ENCODE measurements at regions not wholly inside any gene's neighbourhood (a gene's known extent, or its start where the extent isn't known, plus 50 kb on each side); places are given as distances from the start of the nearest gene placed in this dataset.

DNA sequence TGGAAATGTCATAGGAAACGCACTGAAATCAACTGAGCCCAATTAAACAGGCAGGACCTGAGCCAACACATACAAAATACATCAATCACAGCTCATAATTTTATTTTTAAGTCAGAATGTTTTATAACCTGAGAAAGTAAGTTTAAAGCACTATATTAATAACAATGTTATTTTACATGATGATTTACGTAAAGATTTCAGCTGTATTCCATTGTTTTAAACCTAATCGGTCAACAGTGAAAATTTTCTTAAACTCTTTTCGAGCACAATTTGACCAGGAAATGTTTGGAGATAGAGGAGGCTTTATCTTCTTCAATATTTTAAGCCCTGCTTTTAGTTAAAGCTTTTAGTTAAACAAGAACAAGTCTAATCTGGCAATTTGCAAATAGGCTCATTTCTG lies 201.8 kb upstream of the TOX3 start:
- Histone ChIP-seq H3K36me3 (ENCODE audit: insufficient read depth, low read length) (no peaks in the 10 kb centered on the region), H3K9me3 (ENCODE audit: low read length) (no peaks in the 10 kb centered on the region), H3K9me2 (ENCODE audit: low read depth, low read length) (no peaks in the 10 kb centered on the region), H2AFZ (ENCODE audit: low read length) (no peak overlapping the region), H3K4me2 (ENCODE audit: low read length) (no peak overlapping the region), H3K79me2 (ENCODE audit: insufficient read depth, low read length) (no peaks in the 10 kb centered on the region), H3K9ac (ENCODE audit: low read length) (no peak overlapping the region), H3F3A (ENCODE audit: insufficient read depth, low read length) (no peaks in the 10 kb centered on the region), H3K4me3 (ENCODE audit: low read depth, low read length, poor library complexity, severe bottlenecking) (no peak overlapping the region), H3K27ac (ENCODE audit: low read depth, low read length, poor library complexity, severe bottlenecking) (no peak overlapping the region), H3K4me1 (ENCODE audit: insufficient read depth, low read length, severe bottlenecking) (no peaks in the 10 kb centered on the region), H3K27me3 (ENCODE audit: insufficient read depth, low read length) (no peaks in the 10 kb centered on the region), H4K20me1 (ENCODE audit: insufficient read depth, low read length) (no peaks in the 10 kb centered on the region)
- TF ChIP-seq EZH2 (IDR thresholded peaks at IDR 0.05; ENCODE audit: borderline replicate concordance, low read length), result no peak
- TF ChIP-seq, protein P1, sequence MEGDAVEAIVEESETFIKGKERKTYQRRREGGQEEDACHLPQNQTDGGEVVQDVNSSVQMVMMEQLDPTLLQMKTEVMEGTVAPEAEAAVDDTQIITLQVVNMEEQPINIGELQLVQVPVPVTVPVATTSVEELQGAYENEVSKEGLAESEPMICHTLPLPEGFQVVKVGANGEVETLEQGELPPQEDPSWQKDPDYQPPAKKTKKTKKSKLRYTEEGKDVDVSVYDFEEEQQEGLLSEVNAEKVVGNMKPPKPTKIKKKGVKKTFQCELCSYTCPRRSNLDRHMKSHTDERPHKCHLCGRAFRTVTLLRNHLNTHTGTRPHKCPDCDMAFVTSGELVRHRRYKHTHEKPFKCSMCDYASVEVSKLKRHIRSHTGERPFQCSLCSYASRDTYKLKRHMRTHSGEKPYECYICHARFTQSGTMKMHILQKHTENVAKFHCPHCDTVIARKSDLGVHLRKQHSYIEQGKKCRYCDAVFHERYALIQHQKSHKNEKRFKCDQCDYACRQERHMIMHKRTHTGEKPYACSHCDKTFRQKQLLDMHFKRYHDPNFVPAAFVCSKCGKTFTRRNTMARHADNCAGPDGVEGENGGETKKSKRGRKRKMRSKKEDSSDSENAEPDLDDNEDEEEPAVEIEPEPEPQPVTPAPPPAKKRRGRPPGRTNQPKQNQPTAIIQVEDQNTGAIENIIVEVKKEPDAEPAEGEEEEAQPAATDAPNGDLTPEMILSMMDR (IDR thresholded peaks at IDR 0.05; ENCODE audit: low read length), result no peak

DNA sequence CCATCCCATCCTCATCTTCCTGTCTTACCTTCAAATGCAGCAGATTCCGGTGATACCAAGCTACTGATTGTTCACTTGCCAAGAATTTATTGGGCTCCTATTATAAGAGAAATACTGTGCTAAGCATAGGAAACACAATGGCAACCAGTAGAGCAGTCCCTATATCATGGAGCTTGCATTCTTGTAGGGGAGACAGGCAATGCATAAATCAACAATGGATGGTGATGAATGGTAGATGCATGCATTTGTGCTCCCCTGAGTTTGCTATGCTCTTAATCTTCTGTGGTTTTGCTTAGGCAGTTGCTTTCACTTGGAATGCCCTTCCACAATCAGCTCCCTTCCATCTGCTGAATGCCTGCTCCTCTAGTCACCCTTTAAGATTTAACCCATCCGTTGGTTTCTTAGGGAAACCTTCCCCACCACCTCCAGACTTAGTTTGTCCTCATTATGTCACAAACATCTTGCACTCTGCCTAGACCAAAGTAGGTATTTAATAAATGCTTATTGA lies 200.2 kb upstream of the TOX3 start:
- Histone ChIP-seq H4K20me1 (ENCODE audit: insufficient read depth, low read length) (no peaks in the 10 kb centered on the region), H3K4me3 (ENCODE audit: low read depth, low read length, poor library complexity, severe bottlenecking) (no peak overlapping the region), H3K9me3 (ENCODE audit: low read length) (no peaks in the 10 kb centered on the region), H3K27me3 (ENCODE audit: insufficient read depth, low read length) (no peaks in the 10 kb centered on the region), H2AFZ (ENCODE audit: low read length) (no peak overlapping the region), H3K9ac (ENCODE audit: low read length) (no peak overlapping the region), H3K4me1 (ENCODE audit: insufficient read depth, low read length, severe bottlenecking) (no peaks in the 10 kb centered on the region), H3K79me2 (ENCODE audit: insufficient read depth, low read length) (no peaks in the 10 kb centered on the region), H3K27ac (ENCODE audit: low read depth, low read length, poor library complexity, severe bottlenecking) (no peak overlapping the region), H3K36me3 (ENCODE audit: insufficient read depth, low read length) (no peaks in the 10 kb centered on the region), H3K4me2 (ENCODE audit: low read length) (no peak overlapping the region), H3F3A (ENCODE audit: insufficient read depth, low read length) (no peaks in the 10 kb centered on the region), H3K9me2 (ENCODE audit: low read depth, low read length) (no peaks in the 10 kb centered on the region)
- no peak for TF ChIP-seq EZH2 (IDR thresholded peaks at IDR 0.05; ENCODE audit: borderline replicate concordance, low read length)
- TF ChIP-seq, protein P1 (IDR thresholded peaks at IDR 0.05; ENCODE audit: low read length), result no peak

DNA sequence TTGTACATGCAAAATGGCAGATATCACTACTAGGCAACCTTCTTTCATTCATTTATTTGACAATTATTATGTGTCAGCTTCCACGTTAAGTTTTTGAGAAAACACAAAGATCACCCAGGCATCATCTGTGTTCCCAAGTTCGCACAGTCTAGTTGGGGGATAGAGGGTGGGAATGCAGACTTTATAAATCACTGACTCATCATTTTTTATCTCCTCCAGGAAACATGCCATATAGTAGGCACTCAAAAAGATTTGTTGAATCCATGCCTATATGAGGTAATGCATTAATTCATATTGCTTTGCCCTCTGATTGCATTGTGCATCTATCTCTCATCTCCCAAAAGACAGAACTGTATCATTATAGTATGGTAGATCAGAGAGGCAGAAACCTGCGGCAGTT lies 196.8 kb upstream of the TOX3 start:
- Histone ChIP-seq H3K27ac (ENCODE audit: low read depth, low read length, poor library complexity, severe bottlenecking) (no peak overlapping the region), H3K79me2 (ENCODE audit: insufficient read depth, low read length) (no peaks in the 10 kb centered on the region), H3K9me3 (ENCODE audit: low read length) (no peaks in the 10 kb centered on the region), H3F3A (ENCODE audit: insufficient read depth, low read length) (no peaks in the 10 kb centered on the region), H3K4me3 (ENCODE audit: low read depth, low read length, poor library complexity, severe bottlenecking) (no peak overlapping the region), H3K4me1 (ENCODE audit: insufficient read depth, low read length, severe bottlenecking) (no peaks in the 10 kb centered on the region), H3K4me2 (ENCODE audit: low read length) (no peak overlapping the region), H3K9ac (ENCODE audit: low read length) (no peak overlapping the region), H3K9me2 (ENCODE audit: low read depth, low read length) (no peaks in the 10 kb centered on the region), H4K20me1 (ENCODE audit: insufficient read depth, low read length) (no peaks in the 10 kb centered on the region), H3K36me3 (ENCODE audit: insufficient read depth, low read length) (no peaks in the 10 kb centered on the region), H3K27me3 (ENCODE audit: insufficient read depth, low read length) (no peaks in the 10 kb centered on the region), H2AFZ (ENCODE audit: low read length) (no peak overlapping the region)
- TF ChIP-seq, protein P1 (IDR thresholded peaks at IDR 0.05; ENCODE audit: low read length), result no peak
- no peak for TF ChIP-seq EZH2 (IDR thresholded peaks at IDR 0.05; ENCODE audit: borderline replicate concordance, low read length)

Data from OCI-LY1 (cell line).